A549 (cell line): ENCODE measurements at regions not wholly inside any gene's neighbourhood (a gene's known extent, or its start where the extent isn't known, plus 50 kb on each side); places are given as distances from the start of the nearest gene placed in this dataset.

ENCODE experiments used
- ATAC-seq, 2 experiments: fragments of 200-7000 bp in 1 of 2; fragments of >200 bp in 1 of 2; cut with Nextera tagmentation in 1 of 2; cut with Tn5 transposase in 1 of 2; 3 replicates each; pipeline versions ENCODE4 v1.8.0 to v1.9.1; 2018 to 2020; ENCODE audit warnings: mild to moderate bottlenecking in 1 of 2, moderate library complexity in 1 of 2
- CTCF ChIA-PET: fragments of 300-600 bp; sonication (Branson Sonifier 250); formaldehyde crosslinking; extraction: SDS; loops from one replicate; lab custom pipeline; 2021; ENCODE audit warnings: antibody characterized with exemption, inconsistent platforms; lab: Yijun Ruan, JAX
- POLR2A ChIA-PET: fragments of 350-600 bp; formaldehyde crosslinking; extraction: SDS; loops from one replicate; lab custom pipeline; 2021; ENCODE audit warnings: antibody characterized with exemption, inconsistent platforms; lab: Yijun Ruan, JAX
- DNase-seq, 2 experiments: peaks; one replicate each; pipeline versions ENCODE4 v3.0.0 to v3.0.0-alpha.2; 2011 to 2016; ENCODE audit warnings: low read depth in 1 of 2, low spot score in 1 of 2
- FAIRE-seq: peaks from 2 replicates; lab custom pipeline; 2011; peaks lifted over from hg19 to GRCh38; lab: Jason Lieb, UNC
- H3K27ac ChIP-seq, 2 experiments: fragments of >200 bp; sonication (Bioruptor Twin); formaldehyde crosslinking; 3 replicates each; pipeline ENCODE4 v1.5.1; 2016 to 2017
- H3K4me1 ChIP-seq: fragments of >200 bp; sonication (Bioruptor Twin); formaldehyde crosslinking; 3 replicates; pipeline ENCODE4 v1.6.1; 2016
- H3K4me2 ChIP-seq: fragments of >200 bp; sonication (Bioruptor Twin); formaldehyde crosslinking; 3 replicates; pipeline ENCODE4 v1.6.1; 2016
- H3K4me3 ChIP-seq: fragments of >200 bp; sonication (Bioruptor Twin); formaldehyde crosslinking; 3 replicates; pipeline ENCODE4 v1.5.1; 2016
- H3K9me3 ChIP-seq: fragments of >200 bp; sonication (Bioruptor Twin); formaldehyde crosslinking; 3 replicates; pipeline ENCODE4 v1.6.1; 2016
- CEBPB ChIP-seq, 2 experiments: fragments of >200 bp in 1 of 2; sonication (Bioruptor Twin) in 1 of 2; formaldehyde crosslinking in 1 of 2; IDR thresholded peaks; 2 replicates each; pipeline ENCODE4 v1.6.1; 2012 to 2016
- CHD2 ChIP-seq: fragments of 150-350 bp; IDR thresholded peaks from 2 replicates; pipeline ENCODE4 v1.6.1; 2014; ENCODE audit warnings: low read length; ENCODE audit not compliant: partially characterized antibody
- EP300 ChIP-seq, 2 experiments: fragments of >200 bp; sonication (Bioruptor Twin); formaldehyde crosslinking; IDR thresholded peaks; 2 replicates in 1 of 2; 3 replicates in 1 of 2; pipeline ENCODE4 v1.6.1; 2016 to 2017
- ESRRA ChIP-seq: fragments of 150-350 bp; IDR thresholded peaks from 2 replicates; pipeline ENCODE4 v1.6.1; 2014; ENCODE audit warnings: mild to moderate bottlenecking, low read length, borderline replicate concordance
- FOSL2 ChIP-seq, 2 experiments: fragments of 450-650 bp in 1 of 2; fragments of >200 bp in 1 of 2; sonication (Bioruptor Twin) in 1 of 2; formaldehyde crosslinking; IDR thresholded peaks; 2 replicates each; pipeline versions ENCODE4 v1.5.0 to v1.6.1; 2016 to 2020; ENCODE audit warnings: mild to moderate bottlenecking in 1 of 2, moderate library complexity in 1 of 2
- FOXS1 ChIP-seq: fragments of 250-450 bp; sonication (Bioruptor Pico); IDR thresholded peaks from 2 replicates; pipeline ENCODE4 v1.5.0; 2020; ENCODE audit warnings: mild to moderate bottlenecking, moderate library complexity
- GATA3 ChIP-seq: IDR thresholded peaks from 2 replicates; pipeline ENCODE4 v1.6.1; 2012; ENCODE audit warnings: borderline replicate concordance
- HOXB5 ChIP-seq: fragments of 250-450 bp; sonication (Bioruptor Pico); IDR thresholded peaks from 2 replicates; pipeline ENCODE4 v1.5.0; 2020; ENCODE audit warnings: mild to moderate bottlenecking, moderate library complexity
- KDM1A ChIP-seq: fragments of 200-600 bp; sonication (generic); IDR thresholded peaks from 2 replicates; pipeline ENCODE4 v1.6.1; 2016; ENCODE audit warnings: low read depth, mild to moderate bottlenecking
- KDM5A ChIP-seq: fragments of 200-600 bp; sonication (generic); IDR thresholded peaks from 2 replicates; pipeline ENCODE4 v1.6.1; 2016; ENCODE audit warnings: antibody characterized with exemption, mild to moderate bottlenecking
- MAFK ChIP-seq: fragments of 450-650 bp; IDR thresholded peaks from 2 replicates; pipeline ENCODE4 v1.6.1; 2014; ENCODE audit not compliant: partially characterized antibody
- MYC ChIP-seq: IDR thresholded peaks from 2 replicates; pipeline ENCODE4 v1.6.1; 2012; ENCODE audit warnings: mild to moderate bottlenecking, inconsistent platforms, low read length, improper control_type of control experiment, borderline replicate concordance
- NPAS2 ChIP-seq: fragments of 250-450 bp; sonication (Bioruptor Pico); IDR thresholded peaks from 2 replicates; pipeline ENCODE4 v1.8.0; 2022; ENCODE audit warnings: mild to moderate bottlenecking, moderate library complexity, borderline replicate concordance
- PBX3 ChIP-seq: IDR thresholded peaks from 2 replicates; pipeline ENCODE4 v1.6.1; 2012
- POLR2A ChIP-seq: IDR thresholded peaks from 2 replicates; pipeline ENCODE4 v1.6.1; 2012; ENCODE audit warnings: mild to moderate bottlenecking, low read length
- POLR2AphosphoS2 ChIP-seq: conservative IDR thresholded peaks from 2 replicates; pipeline ENCODE4 v1.6.1; 2012; ENCODE audit warnings: low read length, improper control_type of control experiment, inconsistent platforms
- RCOR1 ChIP-seq: fragments of 150-350 bp; IDR thresholded peaks from 2 replicates; pipeline ENCODE4 v1.6.1; 2014; ENCODE audit warnings: antibody characterized with exemption, low read length, low read depth
- RFX5 ChIP-seq: fragments of 450-650 bp; IDR thresholded peaks from 2 replicates; pipeline ENCODE4 v1.7.1; 2014; ENCODE audit warnings: antibody characterized with exemption, mild to moderate bottlenecking, moderate library complexity
- RNF2 ChIP-seq: fragments of 200-600 bp; sonication (generic); IDR thresholded peaks from 2 replicates; pipeline ENCODE4 v1.6.1; 2016; ENCODE audit warnings: low read depth, mild to moderate bottlenecking, antibody characterized with exemption, moderate library complexity, borderline replicate concordance
- SMC3 ChIP-seq: fragments of >200 bp; sonication (Bioruptor Twin); formaldehyde crosslinking; IDR thresholded peaks from 3 replicates; pipeline ENCODE4 v1.6.1; 2018; ENCODE audit warnings: inconsistent platforms
- SREBF2 ChIP-seq: fragments of 450-650 bp; IDR thresholded peaks from 2 replicates; pipeline ENCODE4 v1.6.1; 2014; ENCODE audit warnings: mild to moderate bottlenecking, moderate library complexity
- TFCP2L1 ChIP-seq: fragments of 250-450 bp; sonication (Bioruptor Pico); IDR thresholded peaks from 2 replicates; pipeline ENCODE4 v1.5.0; 2021; ENCODE audit warnings: mild to moderate bottlenecking
- USF2 ChIP-seq: fragments of 450-650 bp; IDR thresholded peaks from 2 replicates; pipeline ENCODE4 v1.6.1; 2014; ENCODE audit warnings: antibody characterized with exemption
- ZC3H11A ChIP-seq: fragments of 450-650 bp; IDR thresholded peaks from 2 replicates; pipeline ENCODE4 v1.6.1; 2014; ENCODE audit warnings: antibody characterized with exemption, mild to moderate bottlenecking
- WGBS: methylation state at CpG from one replicate; pipeline ENCODE4 v1.1.6; 2017; ENCODE audit errors: missing lambda C conversion rate; 5-methylcytosine and 5-hydroxymethylcytosine counted together

- ATAC-seq, result no peak
- ChIA-PET POLR2A (no interaction called here), CTCF (interaction anchor here (0.6 kb wide), 1 partner anchor 185 kb away, joined by 3 read pairs; no protein-coding TSS in a partner anchor)
- WGBS, result 38% methylated on average over 7 of the region's 7 CpGs
- FAIRE-seq, result no peak
- H3K4me1 ChIP-seq, result no peaks in the 10 kb centered on the region
- no peak for DNase-seq
- no peak for TF ChIP-seq CEBPB (IDR thresholded peaks at IDR 0.05)
- TF ChIP-seq FOSL2 (IDR thresholded peaks at IDR 0.05), result no peak
- TF ChIP-seq FOSL2 (CRISPR knock-in tag; IDR thresholded peaks at IDR 0.05), result 0 out of 2 replicates have a peak, but pooled peaks have one; percentile 39
- TF ChIP-seq POLR2A, result no peak
- TF ChIP-seq, all 56 proteins: peak for 1
- no peak overlapping the region for H3K27ac ChIP-seq
- no peak overlapping the region for H3K4me3 ChIP-seq
- H3K9me3 ChIP-seq, result peaks cover 10% of the 10 kb centered on the region; the same call in 2 of the 3 replicates
- H3K4me2 ChIP-seq, result no peak overlapping the region
Observed at GRCh38 chr15:93265111-93265556, 176.1 kb upstream of the RGMA start.

GRCh38 chr15:93261845-93262244, 172.8 kb upstream of the RGMA start:
- Histone ChIP-seq H3K4me1 (no peaks in the 10 kb centered on the region), H3K4me3 (no peak overlapping the region), H3K9me3 (0 out of 3 replicates have a peak, but pooled peaks cover 6% of the 10 kb centered on the region), H3K27ac (no peak overlapping the region), H3K4me2 (no peak overlapping the region)
- FAIRE-seq (no peak), ATAC-seq (no peak), DNase-seq (no peak)
- TF ChIP-seq USF2, result no peak
- no peak for TF ChIP-seq MAFK
- no peak for TF ChIP-seq KDM5A
- no peak for TF ChIP-seq NPAS2 (CRISPR knock-in tag)
- no peak for TF ChIP-seq EP300 (IDR thresholded peaks at IDR 0.05)
- TF ChIP-seq PBX3, result no peak
- TF ChIP-seq ZC3H11A, result no peak
- no peak for TF ChIP-seq RNF2
- TF ChIP-seq POLR2A, result no peak
- no peak for TF ChIP-seq MYC
- TF ChIP-seq GATA3, result no peak
- no peak for TF ChIP-seq KDM1A
- no peak for TF ChIP-seq RCOR1
- TF ChIP-seq RFX5, result no peak
- TF ChIP-seq CHD2, result no peak
- no peak for TF ChIP-seq SMC3
- no peak for TF ChIP-seq HOXB5 (CRISPR knock-in tag)
- TF ChIP-seq TFCP2L1, result no peak
- WGBS, result 19% methylated on average over 4 of the region's 4 CpGs
- CTCF ChIA-PET, result no interaction called here
- POLR2A ChIA-PET, result no interaction called here

- H3K9me3 ChIP-seq, result no peaks in the 10 kb centered on the region
- H3K4me2 ChIP-seq, result no peak overlapping the region
- ChIA-PET POLR2A (no interaction called here), CTCF (no interaction called here)
- no peak for FAIRE-seq
- TF ChIP-seq POLR2AphosphoS2, result no peak
- no peak for TF ChIP-seq ESRRA
- no peak for TF ChIP-seq FOXS1 (CRISPR knock-in tag)
- TF ChIP-seq SREBF2, result no peak
- TF ChIP-seq RFX5, result no peak
- H3K4me1 ChIP-seq, result no peaks in the 10 kb centered on the region
- DNase-seq, result no peak
- no peak overlapping the region for H3K4me3 ChIP-seq
- ATAC-seq, result no peak
- WGBS, result 30% methylated on average over 3 of the region's 3 CpGs
- no peak overlapping the region for H3K27ac ChIP-seq
Observed at GRCh38 chr15:93257920-93258319, 168.9 kb upstream of the RGMA start.
